Lung (tissue), 11 donors: ENCODE measurements at regions not wholly inside any gene's neighbourhood (a gene's known extent, or its start where the extent isn't known, plus 50 kb on each side); places are given as distances from the start of the nearest gene placed in this dataset.

ENCODE experiments used
- ATAC-seq: fragments of 200-7000 bp; cut with Tn5 transposase; one replicate; pipeline ENCODE4 v1.9.1; 2020; ENCODE audit warnings: moderate number of reproducible peaks; ENCODE audit not compliant: insufficient read depth, low FRiP score
- DNase-seq, 3 donors: peaks; one replicate each; pipeline ENCODE4 v3.0.0-alpha.2; 2013 to 2017
- H3K27ac ChIP-seq, 2 donors: one replicate each; pipeline ENCODE4 v1.5.1; 2013; ENCODE audit warnings: mild to moderate bottlenecking in 2 of 2, moderate library complexity in 2 of 2, control low read depth in 1 of 2, inconsistent platforms in 1 of 2, low read depth in 1 of 2, low read length in 1 of 2
- H3K27me3 ChIP-seq, 3 donors: one replicate each; pipeline ENCODE4 v1.5.1; 2013; ENCODE audit warnings: low read length in 2 of 3; ENCODE audit not compliant: control insufficient read depth in 3 of 3, insufficient read depth in 3 of 3
- H3K36me3 ChIP-seq, 4 donors: one replicate each; pipeline ENCODE4 v1.5.1; 2013; ENCODE audit warnings: low read length in 4 of 4, mild to moderate bottlenecking in 1 of 4, moderate library complexity in 1 of 4; ENCODE audit not compliant: control insufficient read depth in 4 of 4, insufficient read depth in 4 of 4
- H3K4me1 ChIP-seq, 5 donors: one replicate each; pipeline ENCODE4 v1.5.1; 2013; ENCODE audit warnings: low read length in 5 of 5, mild to moderate bottlenecking in 2 of 5, moderate library complexity in 1 of 5; ENCODE audit not compliant: control insufficient read depth in 5 of 5, insufficient read depth in 5 of 5
- H3K4me3 ChIP-seq: one replicate; pipeline ENCODE4 v1.5.1; 2013; ENCODE audit warnings: mild to moderate bottlenecking, control low read depth, moderate library complexity
- H3K9ac ChIP-seq, 2 donors: one replicate each; pipeline ENCODE4 v1.5.1; 2013; ENCODE audit warnings: low read length in 2 of 2, control low read depth in 1 of 2; ENCODE audit not compliant: insufficient read depth in 1 of 2
- H3K9me3 ChIP-seq, 4 donors: one replicate each; pipeline ENCODE4 v1.5.1; 2013; ENCODE audit warnings: low read length in 3 of 4, mild to moderate bottlenecking in 1 of 4, moderate library complexity in 1 of 4; ENCODE audit not compliant: control insufficient read depth in 4 of 4, insufficient read depth in 3 of 4
- WGBS, 2 donors: extraction: QIAGEN DNeasy Blood & Tissue Kit; methylation state at CpG; one replicate each; pipeline ENCODE4 v1.1.7; 2013; 5-methylcytosine and 5-hydroxymethylcytosine counted together
- TF ChIP-seq, protein P1 (sequence below): IDR thresholded peaks from 2 replicates; pipeline ENCODE4 v1.5.1; 2012; ENCODE audit warnings: mild to moderate bottlenecking; ENCODE audit errors: control extremely low read depth, extremely low read depth
- donor health status: control.
- donor health status: control.
- donor health status: Bipolar disorder and iron deficiency.
- donor health status: healthy.
- donor health status: DM: yes; HTN: yes; CAD: no.

DNA sequence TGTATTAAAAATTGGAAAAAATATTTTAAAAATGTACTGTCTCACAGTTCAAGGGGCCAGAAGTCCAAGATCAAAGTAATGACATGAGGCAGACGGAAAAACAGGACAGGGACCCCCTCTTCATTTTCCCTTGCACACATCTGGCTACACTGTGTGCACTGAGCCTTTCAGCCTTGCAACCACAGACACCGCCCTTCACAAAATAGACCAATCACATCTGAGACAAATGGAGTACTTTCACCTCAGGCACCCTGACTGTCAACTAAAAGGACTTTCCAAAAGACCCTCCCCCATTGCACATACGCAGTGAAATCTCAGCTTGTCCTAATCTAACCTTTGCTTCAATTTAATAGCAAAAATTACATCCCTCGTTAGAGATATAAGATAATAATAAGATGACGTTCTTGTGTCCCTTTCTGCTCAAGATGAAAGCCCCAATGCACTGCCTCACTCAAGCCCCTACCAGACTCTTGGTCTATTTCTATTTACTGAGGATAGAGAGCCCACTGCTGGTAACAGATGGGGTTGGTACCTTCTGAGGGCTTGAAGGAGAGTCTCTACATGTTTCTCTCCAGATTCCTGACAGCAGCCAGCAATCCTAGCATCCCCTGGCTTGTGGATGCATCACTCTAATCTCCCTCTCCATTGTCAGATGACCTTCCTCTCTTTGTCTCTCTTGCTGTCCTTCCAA, 514.8 kb upstream of the ADAMTS16 start:
- 86% methylated on average over 5 of the region's 5 CpGs for WGBS, 2 donors
- no peak for ATAC-seq
- no peak overlapping the region for H3K9ac ChIP-seq

DNA sequence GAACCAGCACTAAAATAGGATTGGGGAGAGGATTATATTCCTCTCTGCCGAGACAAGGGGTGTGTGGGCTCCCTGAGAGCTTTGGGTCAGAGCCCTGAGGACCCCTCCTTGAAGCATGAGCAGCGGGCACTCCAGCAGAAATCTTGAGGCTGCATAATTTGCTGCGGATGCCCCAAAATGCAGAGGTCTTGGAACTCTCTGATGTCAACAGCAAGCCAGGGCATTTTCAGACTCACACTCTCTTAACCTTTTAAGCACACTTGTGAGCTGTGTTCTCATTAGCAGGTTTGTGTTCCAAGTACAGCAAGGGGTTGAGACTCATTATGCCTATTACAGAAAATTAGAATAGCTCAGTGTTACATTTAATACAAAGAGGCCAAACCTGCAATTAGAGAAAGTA, 513.0 kb upstream of the ADAMTS16 start:
- H3K9ac ChIP-seq = no peak overlapping the region
- DNase-seq (no peak), ATAC-seq (no peak)
- no peaks in the 10 kb centered on the region for H3K27me3 ChIP-seq
- TF ChIP-seq, protein P1, sequence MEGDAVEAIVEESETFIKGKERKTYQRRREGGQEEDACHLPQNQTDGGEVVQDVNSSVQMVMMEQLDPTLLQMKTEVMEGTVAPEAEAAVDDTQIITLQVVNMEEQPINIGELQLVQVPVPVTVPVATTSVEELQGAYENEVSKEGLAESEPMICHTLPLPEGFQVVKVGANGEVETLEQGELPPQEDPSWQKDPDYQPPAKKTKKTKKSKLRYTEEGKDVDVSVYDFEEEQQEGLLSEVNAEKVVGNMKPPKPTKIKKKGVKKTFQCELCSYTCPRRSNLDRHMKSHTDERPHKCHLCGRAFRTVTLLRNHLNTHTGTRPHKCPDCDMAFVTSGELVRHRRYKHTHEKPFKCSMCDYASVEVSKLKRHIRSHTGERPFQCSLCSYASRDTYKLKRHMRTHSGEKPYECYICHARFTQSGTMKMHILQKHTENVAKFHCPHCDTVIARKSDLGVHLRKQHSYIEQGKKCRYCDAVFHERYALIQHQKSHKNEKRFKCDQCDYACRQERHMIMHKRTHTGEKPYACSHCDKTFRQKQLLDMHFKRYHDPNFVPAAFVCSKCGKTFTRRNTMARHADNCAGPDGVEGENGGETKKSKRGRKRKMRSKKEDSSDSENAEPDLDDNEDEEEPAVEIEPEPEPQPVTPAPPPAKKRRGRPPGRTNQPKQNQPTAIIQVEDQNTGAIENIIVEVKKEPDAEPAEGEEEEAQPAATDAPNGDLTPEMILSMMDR = no peak
- no peak overlapping the region for H3K27ac ChIP-seq
- H3K9me3 ChIP-seq = peaks cover 0 to 5% (median 0%) of the 10 kb centered on the region in 4 donors
- no peaks in the 10 kb centered on the region for H3K36me3 ChIP-seq
- no peak overlapping the region for H3K4me3 ChIP-seq
- WGBS, 2 donors = 59 to 79% methylated on average over 3 of the region's 3 CpGs
- H3K4me1 ChIP-seq = no peaks in the 10 kb centered on the region

More for the DNA sequence above, 514.8 kb upstream of the ADAMTS16 start:
- H3K4me1 ChIP-seq = no peaks in the 10 kb centered on the region
- no peaks in the 10 kb centered on the region for H3K36me3 ChIP-seq
- H3K27ac ChIP-seq = no peak overlapping the region
- TF ChIP-seq, protein P1 = no peak
- no peak overlapping the region for H3K4me3 ChIP-seq
- no peak for DNase-seq
- H3K27me3 ChIP-seq = no peaks in the 10 kb centered on the region
- H3K9me3 ChIP-seq = peaks cover 0 to 2% (median 0%) of the 10 kb centered on the region in 4 donors

- H3K27me3 ChIP-seq = no peaks in the 10 kb centered on the region
- 67 to 78% methylated on average over 9 of the region's 9 CpGs for WGBS, 2 donors
Measured at GRCh38 chr5:4627929-4628328, 512.2 kb upstream of the ADAMTS16 start.

More at GRCh38 chr5:4627929-4628328, 512.2 kb upstream of the ADAMTS16 start:
- TF ChIP-seq, protein P1 = no peak
- ATAC-seq (no peak), DNase-seq (no peak)
- Histone ChIP-seq H3K9me3 (peaks cover 0 to 5% (median 0%) of the 10 kb centered on the region in 4 donors), H3K4me3 (no peak overlapping the region), H3K9ac (no peak overlapping the region), H3K4me1 (no peaks in the 10 kb centered on the region), H3K27ac (no peak overlapping the region), H3K36me3 (no peaks in the 10 kb centered on the region)
